Adrenal gland (tissue), 5 donors: ENCODE measurements at regions not wholly inside any gene's neighbourhood (a gene's known extent, or its start where the extent isn't known, plus 50 kb on each side); places are given as distances from the start of the nearest gene placed in this dataset.

Source experiments
- CTCF ChIP-seq, 6 experiments: fragments of 450-650 bp in 4 of 6; fragments of 200-600 bp in 2 of 6; sonication (generic) in 1 of 6; IDR thresholded peaks; 1 replicate in 5 of 6; 2 replicates in 1 of 6; pipeline versions ENCODE4 v1.5.1 to v1.8.0; 2016 to 2021; ENCODE audit warnings: antibody characterized with exemption in 6 of 6, mild to moderate bottlenecking in 2 of 6, moderate library complexity in 1 of 6
- POLR2A ChIP-seq, 2 donors: fragments of 450-650 bp; IDR thresholded peaks; one replicate each; pipeline ENCODE4 v1.6.1; 2017; ENCODE audit warnings: antibody characterized with exemption in 2 of 2, mild to moderate bottlenecking in 2 of 2, moderate library complexity in 1 of 2
- donor health status: DM: no; HTN: no; CAD: no.

GRCh38 chrX:68941385-68941952 is 112.6 kb downstream of the EFNB1 start:
- TF ChIP-seq POLR2A (IDR thresholded peaks at IDR 0.05) (no peak), CTCF (IDR thresholded peaks at IDR 0.05) (no peak)
